Parathyroid adenoma (tissue), 2 donors: ENCODE measurements at regions not wholly inside any gene's neighbourhood (a gene's known extent, or its start where the extent isn't known, plus 50 kb on each side); places are given as distances from the start of the nearest gene placed in this dataset.

Experiments
- H2AFZ ChIP-seq: fragments of 300-600 bp; sonication (generic); one replicate; pipeline ENCODE4 v1.7.0; 2017; ENCODE audit warnings: antibody characterized with exemption, mild to moderate bottlenecking
- H3K27ac ChIP-seq: fragments of 300-600 bp; sonication (generic); one replicate; pipeline ENCODE4 v1.7.0; 2017
- H3K27me3 ChIP-seq: fragments of 300-600 bp; sonication (generic); one replicate; pipeline ENCODE4 v1.7.0; 2017; ENCODE audit warnings: low read length; ENCODE audit not compliant: control insufficient read depth, insufficient read depth
- H3K36me3 ChIP-seq: fragments of 300-600 bp; sonication (generic); one replicate; pipeline ENCODE4 v1.7.0; 2017; ENCODE audit warnings: low read length; ENCODE audit not compliant: control insufficient read depth, insufficient read depth
- H3K4me1 ChIP-seq: fragments of 300-600 bp; sonication (generic); one replicate; pipeline ENCODE4 v1.7.0; 2017; ENCODE audit warnings: control low read depth
- H3K4me2 ChIP-seq: fragments of 300-600 bp; sonication (generic); one replicate; pipeline ENCODE4 v1.7.0; 2017; ENCODE audit warnings: low read length
- H3K4me3 ChIP-seq: fragments of 300-600 bp; sonication (generic); one replicate; pipeline ENCODE4 v1.7.0; 2017; ENCODE audit warnings: low read depth, low read length
- H3K79me2 ChIP-seq: fragments of 300-600 bp; sonication (generic); one replicate; pipeline ENCODE4 v1.7.0; 2017; ENCODE audit warnings: control low read depth
- H3K9ac ChIP-seq: fragments of 300-600 bp; sonication (generic); one replicate; pipeline ENCODE4 v1.7.0; 2017; ENCODE audit warnings: mild to moderate bottlenecking
- H3K9me3 ChIP-seq: fragments of 300-600 bp; sonication (generic); one replicate; pipeline ENCODE4 v1.7.0; 2017; ENCODE audit warnings: low read length; ENCODE audit not compliant: control insufficient read depth
- TF ChIP-seq, protein P1 (sequence below): fragments of 300-600 bp; sonication (generic); IDR thresholded peaks from one replicate; pipeline ENCODE4 v1.7.0; 2017; ENCODE audit warnings: antibody characterized with exemption, mild to moderate bottlenecking
- donor health status: primary hyperparathyroidism.

DNA sequence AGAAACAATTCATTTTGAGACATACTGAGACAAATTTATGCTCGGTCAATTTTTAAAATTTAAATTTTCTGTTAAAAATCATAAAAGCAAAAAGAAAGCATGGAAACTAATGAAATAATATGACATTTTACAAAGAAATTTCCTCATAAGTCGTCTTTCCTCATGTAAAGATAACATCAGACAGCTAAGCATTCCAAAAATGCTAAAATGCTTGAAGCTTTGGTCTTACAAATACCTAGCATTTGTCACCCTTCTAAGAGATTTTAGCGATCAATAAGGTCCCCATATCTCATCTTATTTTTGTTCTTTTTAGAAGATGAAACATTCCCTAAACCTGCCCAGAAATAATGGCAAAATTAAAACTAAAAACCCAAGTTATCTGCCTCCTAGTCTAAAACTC is 68.5 kb upstream of the FREM2 start:
- H3K9me3 ChIP-seq = no peaks in the 10 kb centered on the region
- no peak overlapping the region for H3K27ac ChIP-seq
- TF ChIP-seq, protein P1, sequence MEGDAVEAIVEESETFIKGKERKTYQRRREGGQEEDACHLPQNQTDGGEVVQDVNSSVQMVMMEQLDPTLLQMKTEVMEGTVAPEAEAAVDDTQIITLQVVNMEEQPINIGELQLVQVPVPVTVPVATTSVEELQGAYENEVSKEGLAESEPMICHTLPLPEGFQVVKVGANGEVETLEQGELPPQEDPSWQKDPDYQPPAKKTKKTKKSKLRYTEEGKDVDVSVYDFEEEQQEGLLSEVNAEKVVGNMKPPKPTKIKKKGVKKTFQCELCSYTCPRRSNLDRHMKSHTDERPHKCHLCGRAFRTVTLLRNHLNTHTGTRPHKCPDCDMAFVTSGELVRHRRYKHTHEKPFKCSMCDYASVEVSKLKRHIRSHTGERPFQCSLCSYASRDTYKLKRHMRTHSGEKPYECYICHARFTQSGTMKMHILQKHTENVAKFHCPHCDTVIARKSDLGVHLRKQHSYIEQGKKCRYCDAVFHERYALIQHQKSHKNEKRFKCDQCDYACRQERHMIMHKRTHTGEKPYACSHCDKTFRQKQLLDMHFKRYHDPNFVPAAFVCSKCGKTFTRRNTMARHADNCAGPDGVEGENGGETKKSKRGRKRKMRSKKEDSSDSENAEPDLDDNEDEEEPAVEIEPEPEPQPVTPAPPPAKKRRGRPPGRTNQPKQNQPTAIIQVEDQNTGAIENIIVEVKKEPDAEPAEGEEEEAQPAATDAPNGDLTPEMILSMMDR = no peak
- H2AFZ ChIP-seq = no peak overlapping the region
- H3K79me2 ChIP-seq = no peaks in the 10 kb centered on the region
- no peak overlapping the region for H3K4me2 ChIP-seq
- H3K9ac ChIP-seq = no peak overlapping the region
- no peaks in the 10 kb centered on the region for H3K27me3 ChIP-seq
- no peak overlapping the region for H3K4me3 ChIP-seq
- no peaks in the 10 kb centered on the region for H3K36me3 ChIP-seq
- no peaks in the 10 kb centered on the region for H3K4me1 ChIP-seq

DNA sequence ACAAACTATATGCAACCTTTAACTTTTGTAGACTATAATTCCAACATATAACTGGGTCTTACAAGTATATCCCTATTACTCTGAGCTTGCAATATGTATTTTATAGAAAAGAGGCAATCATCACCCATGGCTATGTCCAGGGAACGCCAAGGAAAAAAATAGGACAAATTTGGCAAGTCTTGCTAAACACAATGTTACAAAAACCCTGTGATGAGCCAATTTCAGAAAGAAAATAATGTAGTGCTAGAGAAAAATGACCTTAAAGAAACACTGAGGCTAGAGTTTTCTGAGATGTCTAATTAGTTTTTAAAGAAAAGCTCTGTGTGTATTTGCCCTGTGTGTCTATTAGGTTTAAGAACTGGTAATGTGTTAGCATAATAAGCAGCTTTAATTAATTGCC is 68.0 kb upstream of the FREM2 start:
- H3K9ac ChIP-seq = no peak overlapping the region
- H2AFZ ChIP-seq = no peak overlapping the region
- H3K27me3 ChIP-seq = no peaks in the 10 kb centered on the region
- no peaks in the 10 kb centered on the region for H3K4me1 ChIP-seq
- no peak overlapping the region for H3K27ac ChIP-seq
- H3K4me2 ChIP-seq = no peak overlapping the region
- H3K79me2 ChIP-seq = no peaks in the 10 kb centered on the region
- H3K4me3 ChIP-seq = no peak overlapping the region
- H3K9me3 ChIP-seq = no peaks in the 10 kb centered on the region
- TF ChIP-seq, protein P1 = no peak
- H3K36me3 ChIP-seq = no peaks in the 10 kb centered on the region

DNA sequence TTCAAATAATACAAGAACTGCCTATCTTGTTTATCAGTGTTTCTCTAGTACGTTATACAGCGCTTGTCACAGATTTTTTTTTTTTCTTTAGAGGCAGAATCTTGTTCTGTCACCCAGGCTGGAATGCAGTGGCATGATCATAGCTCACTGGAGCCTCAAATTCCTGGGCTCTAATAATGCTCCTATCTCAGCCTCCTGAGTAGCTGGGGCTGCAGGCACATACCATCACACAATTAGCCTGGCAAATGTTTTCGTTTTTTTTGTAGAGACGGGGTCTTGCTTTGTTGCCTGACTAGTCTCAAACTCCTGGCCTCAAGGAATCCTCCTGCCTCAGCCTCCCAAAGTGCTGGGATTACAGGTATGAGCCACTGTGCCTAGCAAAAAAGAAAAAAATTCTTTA is 66.0 kb upstream of the FREM2 start:
- Histone ChIP-seq H3K4me1 (no peaks in the 10 kb centered on the region), H3K36me3 (no peaks in the 10 kb centered on the region), H3K9ac (no peak overlapping the region), H3K79me2 (no peaks in the 10 kb centered on the region), H3K9me3 (no peaks in the 10 kb centered on the region), H3K4me3 (no peak overlapping the region), H3K4me2 (no peak overlapping the region), H3K27ac (no peak overlapping the region), H3K27me3 (no peaks in the 10 kb centered on the region), H2AFZ (no peak overlapping the region)
- TF ChIP-seq, protein P1 = no peak

DNA sequence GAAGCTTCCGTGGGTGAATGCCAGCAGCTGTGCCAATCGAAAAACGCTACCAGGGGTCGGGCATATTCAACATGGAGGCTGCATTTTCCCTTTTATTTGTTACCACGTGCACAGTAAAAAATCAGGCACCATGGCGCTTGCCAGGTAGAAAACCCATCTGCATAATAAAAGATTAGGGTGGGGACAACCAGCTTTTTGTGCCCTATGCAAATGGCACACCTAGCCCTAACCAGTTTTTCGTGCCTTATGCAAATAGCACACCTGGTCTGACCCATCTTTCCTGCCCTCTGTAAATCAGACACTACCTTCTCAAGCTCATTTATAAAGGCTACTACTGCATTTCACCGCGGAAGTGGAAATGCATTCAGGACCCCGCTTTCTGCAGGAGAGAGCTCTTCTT is 62.1 kb upstream of the FREM2 start:
- H3K36me3 ChIP-seq = no peaks in the 10 kb centered on the region
- H3K9ac ChIP-seq = no peak overlapping the region
- no peak overlapping the region for H3K4me3 ChIP-seq
- H3K27me3 ChIP-seq = no peaks in the 10 kb centered on the region
- H2AFZ ChIP-seq = no peak overlapping the region
- H3K27ac ChIP-seq = no peak overlapping the region
- no peaks in the 10 kb centered on the region for H3K79me2 ChIP-seq
- TF ChIP-seq, protein P1 = no peak
- no peaks in the 10 kb centered on the region for H3K4me1 ChIP-seq
- no peaks in the 10 kb centered on the region for H3K9me3 ChIP-seq
- H3K4me2 ChIP-seq = no peak overlapping the region

DNA sequence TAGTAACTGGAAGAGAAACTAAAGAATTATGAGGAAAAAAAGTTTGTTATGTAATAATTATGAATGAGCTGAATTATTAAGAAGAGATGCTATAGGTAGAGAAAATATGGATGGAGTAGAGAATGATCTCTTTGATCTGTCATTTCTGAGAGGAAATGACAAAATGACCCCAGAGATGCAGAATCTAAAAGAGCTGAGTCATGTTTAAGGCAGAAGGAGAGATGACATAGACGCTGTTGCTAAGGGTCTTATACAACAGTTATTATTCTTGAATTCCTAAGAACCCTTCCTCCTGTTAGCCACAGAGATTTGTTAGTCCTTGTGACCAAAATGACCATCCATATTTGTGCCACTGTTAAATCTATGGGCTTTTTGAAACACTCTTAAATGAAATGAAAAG is 58.3 kb upstream of the FREM2 start:
- H3K36me3 ChIP-seq = no peaks in the 10 kb centered on the region
- H3K4me3 ChIP-seq = no peak overlapping the region
- H3K27ac ChIP-seq = no peak overlapping the region
- H3K9me3 ChIP-seq = no peaks in the 10 kb centered on the region
- no peaks in the 10 kb centered on the region for H3K27me3 ChIP-seq
- H3K4me2 ChIP-seq = no peak overlapping the region
- no peaks in the 10 kb centered on the region for H3K79me2 ChIP-seq
- H3K9ac ChIP-seq = no peak overlapping the region
- no peak overlapping the region for H2AFZ ChIP-seq
- H3K4me1 ChIP-seq = no peaks in the 10 kb centered on the region
- TF ChIP-seq, protein P1 = no peak
